Choroid plexus epithelial cell (primary cell): ENCODE measurements at regions not wholly inside any gene's neighbourhood (a gene's known extent, or its start where the extent isn't known, plus 50 kb on each side); places are given as distances from the start of the nearest gene placed in this dataset.

Experiments
- DNase-seq: peaks from one replicate; pipeline ENCODE4 v3.0.0-alpha.2; 2010; ENCODE audit warnings: low read depth
- H3K4me3 ChIP-seq: 2 replicates; pipeline ENCODE4 v1.5.1; 2011; ENCODE audit warnings: low read depth, mild to moderate bottlenecking, control low read depth, low read length, moderate library complexity
- CTCF ChIP-seq: conservative IDR thresholded peaks from 2 replicates; pipeline ENCODE4 v1.5.1; 2011; ENCODE audit warnings: low read depth, mild to moderate bottlenecking, control low read depth, inconsistent platforms, low read length, moderate library complexity

- TF ChIP-seq CTCF: no peak
- H3K4me3 ChIP-seq: no peak overlapping the region
- DNase-seq: no peak
Measured at GRCh38 chr9:135196474-135196873, 109.0 kb downstream of the OLFM1 start.

GRCh38 chr9:135198144-135198543, 110.7 kb downstream of the OLFM1 start:
- TF ChIP-seq CTCF: no peak

GRCh38 chr9:135198586-135199285, 111.3 kb downstream of the OLFM1 start:
- DNase-seq: no peak
- no peak for TF ChIP-seq CTCF
- H3K4me3 ChIP-seq: no peak overlapping the region

More at GRCh38 chr9:135198144-135198543, 110.7 kb downstream of the OLFM1 start:
- no peak for DNase-seq
- H3K4me3 ChIP-seq: no peak overlapping the region

GRCh38 chr9:135199489-135199888, 112.0 kb downstream of the OLFM1 start:
- TF ChIP-seq CTCF: no peak
- DNase-seq: no peak
- H3K4me3 ChIP-seq: no peak overlapping the region

- no peak overlapping the region for H3K4me3 ChIP-seq
- TF ChIP-seq CTCF: no peak
- no peak for DNase-seq
Measured at GRCh38 chr9:135201711-135202110, 114.2 kb downstream of the OLFM1 start.

GRCh38 chr9:135204177-135204576, 116.7 kb downstream of the OLFM1 start:
- no peak for DNase-seq
- no peak overlapping the region for H3K4me3 ChIP-seq
- TF ChIP-seq CTCF: no peak

GRCh38 chr9:135209136-135209535, 121.7 kb downstream of the OLFM1 start:
- no peak overlapping the region for H3K4me3 ChIP-seq
- TF ChIP-seq CTCF: no peak
- DNase-seq: no peak
